ENCODE measurements at regions not wholly inside any gene's neighbourhood (a gene's known extent, or its start where the extent isn't known, plus 50 kb on each side); places are given as distances from the start of the nearest gene placed in this dataset.

DNA sequence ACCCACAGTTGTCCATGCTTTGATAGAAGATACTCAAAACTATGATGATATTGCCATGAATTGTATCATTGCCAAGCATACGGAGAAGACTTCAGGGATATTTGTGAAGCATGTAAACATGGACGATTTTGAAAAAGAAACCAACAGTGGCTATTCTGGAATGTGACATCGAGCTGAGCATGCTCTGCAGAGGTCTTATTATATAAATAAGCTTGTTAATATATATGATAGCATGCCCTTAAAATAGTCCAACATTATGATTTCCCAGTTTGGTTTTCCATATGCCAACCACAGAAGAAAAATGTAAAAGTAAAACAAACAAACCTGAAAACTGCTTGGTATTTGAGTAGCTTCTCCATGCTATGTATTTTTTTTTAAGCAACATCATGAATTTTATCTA lies 159.1 kb downstream of the LNPK start:
- TF ChIP-seq BHLHE40 (IDR thresholded peaks at IDR 0.05; ENCODE audit: borderline replicate concordance), result no peak
- no peak for TF ChIP-seq SP1 (IDR thresholded peaks at IDR 0.05)
- no peak for TF ChIP-seq NFRKB (IDR thresholded peaks at IDR 0.05)
- TF ChIP-seq ARNT (IDR thresholded peaks at IDR 0.05), result no peak
